VCaP (cell line): ENCODE measurements at regions not wholly inside any gene's neighbourhood (a gene's known extent, or its start where the extent isn't known, plus 50 kb on each side); places are given as distances from the start of the nearest gene placed in this dataset.

Experiments
- H3K27ac ChIP-seq: fragments of 450-650 bp; 2 replicates; pipeline ENCODE4 v1.5.1; 2017
- TF ChIP-seq, protein P1 (sequence below): fragments of 450-650 bp; conservative IDR thresholded peaks from 2 replicates; pipeline ENCODE4 v1.5.1; 2017; ENCODE audit warnings: mild to moderate bottlenecking, moderate library complexity

DNA sequence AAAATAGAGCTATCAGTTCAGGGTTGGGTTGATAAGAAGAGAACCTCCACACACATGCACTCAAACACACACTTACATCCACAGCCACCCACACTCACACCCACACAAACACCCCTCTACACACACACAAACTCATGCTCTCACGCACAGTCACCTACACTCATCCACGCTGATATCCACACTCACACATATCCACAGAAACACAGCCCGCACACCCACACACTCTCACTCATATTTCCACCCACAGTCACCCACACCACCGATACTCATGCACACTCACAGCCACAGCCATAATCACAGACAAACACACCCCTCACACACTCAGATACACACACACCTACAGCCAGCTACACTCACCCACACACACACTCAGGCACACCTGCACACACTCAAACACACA lies 333.0 kb upstream of the TPK1 start:
- TF ChIP-seq, protein P1, sequence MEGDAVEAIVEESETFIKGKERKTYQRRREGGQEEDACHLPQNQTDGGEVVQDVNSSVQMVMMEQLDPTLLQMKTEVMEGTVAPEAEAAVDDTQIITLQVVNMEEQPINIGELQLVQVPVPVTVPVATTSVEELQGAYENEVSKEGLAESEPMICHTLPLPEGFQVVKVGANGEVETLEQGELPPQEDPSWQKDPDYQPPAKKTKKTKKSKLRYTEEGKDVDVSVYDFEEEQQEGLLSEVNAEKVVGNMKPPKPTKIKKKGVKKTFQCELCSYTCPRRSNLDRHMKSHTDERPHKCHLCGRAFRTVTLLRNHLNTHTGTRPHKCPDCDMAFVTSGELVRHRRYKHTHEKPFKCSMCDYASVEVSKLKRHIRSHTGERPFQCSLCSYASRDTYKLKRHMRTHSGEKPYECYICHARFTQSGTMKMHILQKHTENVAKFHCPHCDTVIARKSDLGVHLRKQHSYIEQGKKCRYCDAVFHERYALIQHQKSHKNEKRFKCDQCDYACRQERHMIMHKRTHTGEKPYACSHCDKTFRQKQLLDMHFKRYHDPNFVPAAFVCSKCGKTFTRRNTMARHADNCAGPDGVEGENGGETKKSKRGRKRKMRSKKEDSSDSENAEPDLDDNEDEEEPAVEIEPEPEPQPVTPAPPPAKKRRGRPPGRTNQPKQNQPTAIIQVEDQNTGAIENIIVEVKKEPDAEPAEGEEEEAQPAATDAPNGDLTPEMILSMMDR: no peak
- no peak overlapping the region for H3K27ac ChIP-seq

DNA sequence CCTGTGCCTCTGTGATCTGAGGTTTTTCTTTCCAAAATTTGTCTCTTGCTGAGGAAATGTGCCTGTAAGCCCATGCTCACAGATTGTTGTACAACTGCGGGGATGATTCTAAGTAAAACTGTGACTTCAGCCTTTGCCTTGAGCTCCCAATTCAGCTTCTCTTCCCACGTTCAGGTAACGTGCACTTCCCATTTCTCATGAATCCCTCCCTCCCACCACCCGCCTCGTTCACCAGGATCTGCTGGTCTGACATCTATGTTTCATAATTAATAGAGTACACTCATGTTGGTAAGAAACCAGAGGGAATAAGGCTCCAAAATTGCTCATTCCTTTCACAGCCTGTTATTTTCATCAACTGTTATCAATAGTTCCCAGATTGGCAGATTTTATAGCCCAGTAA lies 332.6 kb upstream of the TPK1 start:
- TF ChIP-seq, protein P1: no peak
- H3K27ac ChIP-seq: no peak overlapping the region

DNA sequence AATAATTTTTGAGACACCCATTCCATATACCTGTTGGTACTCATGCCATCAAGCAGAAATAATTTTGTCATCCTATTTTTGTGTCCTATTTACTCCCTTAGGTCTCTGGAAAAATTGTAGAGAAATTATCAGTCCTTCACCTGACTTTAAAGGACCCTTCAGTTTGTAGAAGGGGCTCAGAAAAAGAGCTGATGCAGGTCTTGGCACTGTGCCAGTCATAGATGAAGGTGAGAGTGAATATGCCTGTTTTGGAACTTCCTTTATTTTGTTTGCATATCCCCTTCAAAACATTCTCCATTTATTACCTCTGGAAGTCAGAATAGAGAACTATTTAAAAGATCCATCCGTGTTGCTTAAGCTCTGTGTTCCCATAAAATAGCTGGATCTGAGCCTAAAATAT lies 321.0 kb upstream of the TPK1 start:
- no peak overlapping the region for H3K27ac ChIP-seq
- TF ChIP-seq, protein P1: no peak

GRCh38 chr7:145152589-145152988 lies 316.7 kb upstream of the TPK1 start:
- H3K27ac ChIP-seq: no peak overlapping the region
- TF ChIP-seq, protein P1: no peak

- TF ChIP-seq, protein P1: no peak
- no peak overlapping the region for H3K27ac ChIP-seq
Measured at GRCh38 chr7:145151676-145152075, 315.8 kb upstream of the TPK1 start.

GRCh38 chr7:145147865-145148264 lies 312.0 kb upstream of the TPK1 start:
- no peak overlapping the region for H3K27ac ChIP-seq
- TF ChIP-seq, protein P1: no peak

DNA sequence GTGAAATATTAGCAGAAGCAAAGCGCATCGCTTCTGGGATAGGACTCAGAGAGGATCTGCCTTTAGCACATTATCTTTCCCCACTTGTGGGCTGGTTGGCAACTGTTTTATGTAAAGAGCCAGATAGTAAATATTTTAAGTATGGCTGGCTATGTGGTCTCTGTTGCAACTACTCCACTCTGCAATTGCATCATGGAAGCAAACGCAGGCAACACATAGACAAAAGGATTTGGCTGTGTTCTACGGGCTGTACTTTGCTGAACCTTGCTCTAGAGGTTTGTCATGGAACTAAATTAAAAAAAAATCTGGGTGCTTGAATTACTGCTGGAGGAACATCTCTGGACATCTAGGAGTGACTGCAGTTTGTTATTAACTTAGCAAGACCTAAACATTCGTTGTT lies 307.8 kb upstream of the TPK1 start:
- TF ChIP-seq, protein P1: no peak

DNA sequence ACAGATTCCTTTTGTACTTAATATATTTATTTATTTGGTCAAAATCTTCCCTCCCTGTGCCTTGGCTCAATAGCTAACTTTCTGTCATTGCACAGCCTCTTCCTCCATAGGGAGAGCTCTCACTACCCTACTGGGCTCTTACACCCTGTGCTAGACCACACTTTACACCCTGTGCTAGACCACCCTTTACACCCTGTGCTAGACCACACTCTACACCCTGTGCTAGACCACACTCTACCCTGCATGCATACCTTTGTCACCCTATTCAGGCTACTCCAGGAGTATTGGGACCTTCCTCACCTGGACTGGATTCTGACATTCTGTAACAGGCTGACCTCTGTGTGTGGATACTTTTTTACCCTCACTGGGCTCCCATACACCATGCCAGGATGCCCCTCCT lies 298.5 kb upstream of the TPK1 start:
- H3K27ac ChIP-seq: no peak overlapping the region
- TF ChIP-seq, protein P1: no peak

More for the DNA sequence above, 307.8 kb upstream of the TPK1 start:
- no peak overlapping the region for H3K27ac ChIP-seq
